ENCODE measurements at regions not wholly inside any gene's neighbourhood (a gene's known extent, or its start where the extent isn't known, plus 50 kb on each side); places are given as distances from the start of the nearest gene placed in this dataset.

DNA sequence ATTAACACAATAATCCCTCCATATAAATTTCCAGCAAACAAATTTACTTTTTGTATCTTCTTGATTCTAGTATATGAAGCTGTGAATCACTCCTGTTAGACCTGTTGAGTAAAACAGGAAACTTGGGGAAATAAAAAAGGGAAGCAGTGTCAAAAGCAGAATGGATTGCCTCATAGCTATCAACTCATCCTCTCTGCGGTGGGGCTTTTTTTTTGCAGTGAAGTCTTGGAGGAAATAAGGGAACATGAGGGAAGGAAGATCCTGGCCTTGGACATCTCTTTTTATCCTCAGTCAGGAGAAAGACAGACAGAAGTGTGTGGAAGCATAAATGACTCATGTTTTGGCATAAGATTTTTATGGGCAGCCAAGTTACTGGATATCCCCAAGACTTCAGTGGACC is 332.5 kb downstream of the TFAP2A start:
- no peak overlapping the region for H3K56ac ChIP-seq (ENCODE audit: insufficient read length, low read depth, low read length)
- H3K27me3 ChIP-seq (ENCODE audit: insufficient read depth, low read length), result no peaks in the 10 kb centered on the region
- no peak for DNase-seq
- Mint-ChIP-seq H3K9me3 (no peaks in the 10 kb centered on the region), H3K27ac (no peak overlapping the region), H3K36me3 (ENCODE audit: insufficient read depth in 1 of 3, low read depth in 3 of 3) (no peaks in the 10 kb centered on the region), H3K4me1 (no peaks in the 10 kb centered on the region), H3K4me3 (no peak overlapping the region), H3K27me3 (ENCODE audit: low read depth) (peaks cover 1% of the 10 kb centered on the region; the same call in 1 of the 2 replicates)
- no peak overlapping the region for H2AFZ ChIP-seq (ENCODE audit: low read length)
- no peak overlapping the region for H3K14ac ChIP-seq (ENCODE audit: insufficient read depth, low read length)
- no peak overlapping the region for H3K9ac ChIP-seq (ENCODE audit: extremely low read depth, insufficient read length, low read length)
- H2AK5ac ChIP-seq (ENCODE audit: insufficient read length, low read length), result no peak overlapping the region
- H2BK5ac ChIP-seq (ENCODE audit: insufficient read length, low read length), result no peak overlapping the region
- no peak overlapping the region for H4K91ac ChIP-seq (ENCODE audit: insufficient read length, low read depth, low read length)
- H3K4me2 ChIP-seq (ENCODE audit: insufficient read depth, insufficient read length, low read length), result no peak overlapping the region
- H3K79me1 ChIP-seq (ENCODE audit: insufficient read depth, low read depth, low read length, poor library complexity, severe bottlenecking), result no peaks in the 10 kb centered on the region
- H2BK20ac ChIP-seq (ENCODE audit: low read depth, low read length, poor library complexity, severe bottlenecking), result no peak overlapping the region
- no CpG with 5 or more reads among the region's 1 CpG for whole genome bisulfite sequencing (ENCODE audit: extremely low coverage, insufficient read length, low lambda C conversion rate)
- no peak overlapping the region for H2BK15ac ChIP-seq (ENCODE audit: low read depth, low read length)
- no peak overlapping the region for H2BK12ac ChIP-seq (ENCODE audit: insufficient read length, low read depth, low read length)
- no peak overlapping the region for H4K8ac ChIP-seq (replicated peaks; ENCODE audit: insufficient read length, low read depth, low read length)
- TF ChIP-seq CTCF (conservative IDR thresholded peaks at IDR 0.05), result no peak
- no peak overlapping the region for H3K23ac ChIP-seq (ENCODE audit: insufficient read length, low read depth, low read length)
- no peaks in the 10 kb centered on the region for H3K9me3 ChIP-seq (ENCODE audit: control insufficient read depth, low read depth, low read length)
- H3K27ac ChIP-seq (ENCODE audit: insufficient read length, low read depth, low read length), result no peak overlapping the region
- no peak overlapping the region for H3K18ac ChIP-seq (ENCODE audit: insufficient read length, low read depth, low read length)
- no peak overlapping the region for H3T11ph ChIP-seq (ENCODE audit: low read length)
- no peaks in the 10 kb centered on the region for H3K79me2 ChIP-seq (ENCODE audit: insufficient read depth, low read length)
- H3K23me2 ChIP-seq (ENCODE audit: insufficient read length, low read depth, low read length, poor library complexity, severe bottlenecking), result no peaks in the 10 kb centered on the region
- no peaks in the 10 kb centered on the region for H3K4me1 ChIP-seq (ENCODE audit: insufficient read depth, low read length)
- H2BK120ac ChIP-seq (ENCODE audit: low read depth, low read length, poor library complexity, severe bottlenecking), result no peak overlapping the region
- H4K5ac ChIP-seq (ENCODE audit: insufficient read length, low read depth, low read length), result no peak overlapping the region
- no peaks in the 10 kb centered on the region for H4K20me1 ChIP-seq (ENCODE audit: control insufficient read depth, insufficient read depth, insufficient read length)
- no peak overlapping the region for H3K4ac ChIP-seq (ENCODE audit: low read depth, low read length)

Measured in H9 (cell line).